Kidney epithelial cell (primary cell): ENCODE measurements at regions not wholly inside any gene's neighbourhood (a gene's known extent, or its start where the extent isn't known, plus 50 kb on each side); places are given as distances from the start of the nearest gene placed in this dataset.
"Not testable (repeated sequence)": the region's sequence is repeated elsewhere in the genome, so short reads cannot be mapped to it uniquely, and the experiment has no call there.

Source experiments
- DNase-seq: peaks from one replicate; pipeline ENCODE4 v3.0.0-alpha.2; 2010; ENCODE audit warnings: low read depth
- H3K27me3 ChIP-seq: 2 replicates; pipeline ENCODE4 v1.6.0; 2011; ENCODE audit warnings: low read length; ENCODE audit not compliant: control insufficient read depth, insufficient read depth
- H3K36me3 ChIP-seq: 2 replicates; pipeline ENCODE4 v1.5.1; 2011; ENCODE audit warnings: low read length; ENCODE audit not compliant: control insufficient read depth, insufficient read depth
- H3K4me3 ChIP-seq: 2 replicates; pipeline ENCODE4 v1.5.1; 2011; ENCODE audit warnings: low read depth, mild to moderate bottlenecking, control low read depth, low read length
- CTCF ChIP-seq: IDR thresholded peaks from 2 replicates; pipeline ENCODE4 v1.5.1; 2011; ENCODE audit warnings: mild to moderate bottlenecking, moderate library complexity, low read length, control low read depth, inconsistent platforms; ENCODE audit not compliant: insufficient read depth, poor library complexity, severe bottlenecking

- Histone ChIP-seq H3K36me3 (no peaks in the 10 kb centered on the region), H3K4me3 (no peak overlapping the region), H3K27me3 (no peaks in the 10 kb centered on the region)
- TF ChIP-seq CTCF: no peak
- DNase-seq: no peak
These were observed 215.5 kb upstream of the MCHR2 start for GRCh38 chr6:100209323-100210136.

- TF ChIP-seq CTCF: no peak
- no peaks in the 10 kb centered on the region for H3K36me3 ChIP-seq
- peak; percentile 69 for DNase-seq
- H3K4me3 ChIP-seq: no peak overlapping the region
- H3K27me3 ChIP-seq: no peaks in the 10 kb centered on the region
These were observed 209.4 kb upstream of the MCHR2 start for GRCh38 chr6:100203400-100203799.

- H3K4me3 ChIP-seq: no peak overlapping the region
- H3K27me3 ChIP-seq: no peaks in the 10 kb centered on the region
- H3K36me3 ChIP-seq: no peaks in the 10 kb centered on the region
- TF ChIP-seq CTCF: no peak
- DNase-seq: peak; percentile 87
These were observed 208.6 kb upstream of the MCHR2 start for GRCh38 chr6:100202417-100203194.

GRCh38 chr6:100196214-100196982 is 202.4 kb upstream of the MCHR2 start:
- not testable (repeated sequence) for DNase-seq, H3K4me3 ChIP-seq, H3K36me3 ChIP-seq, H3K27me3 ChIP-seq

- not testable (repeated sequence) for DNase-seq, H3K4me3 ChIP-seq, H3K36me3 ChIP-seq, H3K27me3 ChIP-seq
These were observed 201.2 kb upstream of the MCHR2 start for GRCh38 chr6:100195244-100195643.

GRCh38 chr6:100194535-100194934 is 200.5 kb upstream of the MCHR2 start:
- no peak for TF ChIP-seq CTCF
- no peaks in the 10 kb centered on the region for H3K36me3 ChIP-seq
- H3K27me3 ChIP-seq: no peaks in the 10 kb centered on the region
- no peak overlapping the region for H3K4me3 ChIP-seq
- DNase-seq: no peak
